MG63 (cell line): ENCODE measurements at regions not wholly inside any gene's neighbourhood (a gene's known extent, or its start where the extent isn't known, plus 50 kb on each side); places are given as distances from the start of the nearest gene placed in this dataset.
"Not testable (repeated sequence)": the region's sequence is repeated elsewhere in the genome, so short reads cannot be mapped to it uniquely, and the experiment has no call there.

ENCODE experiments used
- DNase-seq: peaks from one replicate; pipeline ENCODE4 v3.0.0-alpha.2; 2020
- H3K27me3 ChIP-seq: fragments of 250-450 bp; sonication (Bioruptor Pico); 2 replicates; pipeline ENCODE4 v1.5.1; 2020; ENCODE audit warnings: mild to moderate bottlenecking, moderate library complexity
- H3K36me3 ChIP-seq: fragments of 250-450 bp; sonication (Bioruptor Pico); 2 replicates; pipeline ENCODE4 v1.5.1; 2020; ENCODE audit warnings: mild to moderate bottlenecking, moderate library complexity
- H3K4me3 ChIP-seq: fragments of 250-450 bp; sonication (Bioruptor Pico); 2 replicates; pipeline ENCODE4 v1.5.1; 2020; ENCODE audit warnings: mild to moderate bottlenecking, moderate library complexity
- H3K9me3 ChIP-seq: fragments of 250-450 bp; sonication (Bioruptor Pico); 2 replicates; pipeline ENCODE4 v1.5.1; 2020; ENCODE audit warnings: mild to moderate bottlenecking, moderate library complexity

GRCh38 chr1:30160999-30161689 is 562.2 kb downstream of the MATN1 start:
- DNase-seq: no peak
- Histone ChIP-seq H3K27me3 (no peaks in the 10 kb centered on the region; the same call in 1 of the 2 replicates), H3K4me3 (no peak overlapping the region), H3K9me3 (no peaks in the 10 kb centered on the region), H3K36me3 (no peaks in the 10 kb centered on the region)

- Histone ChIP-seq H3K27me3 (no peaks in the 10 kb centered on the region; the same call in 1 of the 2 replicates), H3K36me3 (no peaks in the 10 kb centered on the region), H3K4me3 (no peak overlapping the region), H3K9me3 (no peaks in the 10 kb centered on the region)
- DNase-seq: no peak
Measured at GRCh38 chr1:30159015-30159414, 564.4 kb downstream of the MATN1 start.

GRCh38 chr1:30155698-30156097 is 567.7 kb downstream of the MATN1 start:
- not testable (repeated sequence) for H3K36me3 ChIP-seq, H3K9me3 ChIP-seq, H3K27me3 ChIP-seq, DNase-seq, H3K4me3 ChIP-seq

- H3K4me3 ChIP-seq, H3K27me3 ChIP-seq, DNase-seq, H3K9me3 ChIP-seq, H3K36me3 ChIP-seq: not testable (repeated sequence)
Measured at GRCh38 chr1:30155253-30155652, 568.1 kb downstream of the MATN1 start.

- no peak for DNase-seq
- H3K27me3 ChIP-seq: no peaks in the 10 kb centered on the region; the same call in 1 of the 2 replicates
- H3K9me3 ChIP-seq: no peaks in the 10 kb centered on the region
- H3K36me3 ChIP-seq: no peaks in the 10 kb centered on the region
- no peak overlapping the region for H3K4me3 ChIP-seq
Measured at GRCh38 chr1:30153743-30154449, 569.5 kb downstream of the MATN1 start.

- no peaks in the 10 kb centered on the region for H3K27me3 ChIP-seq
- no peak overlapping the region for H3K4me3 ChIP-seq
- no peaks in the 10 kb centered on the region for H3K36me3 ChIP-seq
- no peak for DNase-seq
- no peaks in the 10 kb centered on the region for H3K9me3 ChIP-seq
Measured at GRCh38 chr1:30151826-30152225, 571.6 kb downstream of the MATN1 start.

GRCh38 chr1:30151119-30151518 is 572.3 kb downstream of the MATN1 start:
- Histone ChIP-seq H3K27me3 (no peaks in the 10 kb centered on the region), H3K4me3 (no peak overlapping the region), H3K36me3 (no peaks in the 10 kb centered on the region), H3K9me3 (no peaks in the 10 kb centered on the region)
- no peak for DNase-seq

GRCh38 chr1:30149226-30149625 is 574.2 kb downstream of the MATN1 start:
- DNase-seq: peak; percentile 16
- no peaks in the 10 kb centered on the region for H3K27me3 ChIP-seq
- no peaks in the 10 kb centered on the region for H3K36me3 ChIP-seq
- no peaks in the 10 kb centered on the region for H3K9me3 ChIP-seq
- H3K4me3 ChIP-seq: no peak overlapping the region

GRCh38 chr1:30148676-30149075 is 574.7 kb downstream of the MATN1 start:
- H3K9me3 ChIP-seq: no peaks in the 10 kb centered on the region
- no peak overlapping the region for H3K4me3 ChIP-seq
- H3K36me3 ChIP-seq: no peaks in the 10 kb centered on the region
- no peaks in the 10 kb centered on the region for H3K27me3 ChIP-seq
- no peak for DNase-seq

GRCh38 chr1:30147188-30147587 is 576.2 kb downstream of the MATN1 start:
- no peaks in the 10 kb centered on the region for H3K36me3 ChIP-seq
- H3K9me3 ChIP-seq: no peaks in the 10 kb centered on the region
- DNase-seq: no peak
- no peaks in the 10 kb centered on the region for H3K27me3 ChIP-seq
- H3K4me3 ChIP-seq: no peak overlapping the region

GRCh38 chr1:30146448-30146847 is 576.9 kb downstream of the MATN1 start:
- Histone ChIP-seq H3K27me3 (no peaks in the 10 kb centered on the region), H3K4me3 (no peak overlapping the region), H3K9me3 (no peaks in the 10 kb centered on the region), H3K36me3 (no peaks in the 10 kb centered on the region)
- DNase-seq: no peak

- H3K9me3 ChIP-seq: no peaks in the 10 kb centered on the region
- H3K36me3 ChIP-seq: no peaks in the 10 kb centered on the region
- DNase-seq: no peak
Measured at GRCh38 chr1:30145723-30146303, 577.6 kb downstream of the MATN1 start.

GRCh38 chr1:30144831-30145230 is 578.6 kb downstream of the MATN1 start:
- Histone ChIP-seq H3K9me3 (no peaks in the 10 kb centered on the region), H3K36me3 (no peaks in the 10 kb centered on the region), H3K27me3 (no peaks in the 10 kb centered on the region), H3K4me3 (no peak overlapping the region)
- DNase-seq: no peak

More at GRCh38 chr1:30145723-30146303, 577.6 kb downstream of the MATN1 start:
- no peak overlapping the region for H3K4me3 ChIP-seq
- H3K27me3 ChIP-seq: no peaks in the 10 kb centered on the region

GRCh38 chr1:30143517-30143916 is 579.9 kb downstream of the MATN1 start:
- Histone ChIP-seq H3K27me3 (no peaks in the 10 kb centered on the region), H3K9me3 (no peaks in the 10 kb centered on the region), H3K36me3 (no peaks in the 10 kb centered on the region), H3K4me3 (no peak overlapping the region)
- DNase-seq: no peak

- no peaks in the 10 kb centered on the region for H3K36me3 ChIP-seq
- H3K4me3 ChIP-seq: no peak overlapping the region
- H3K9me3 ChIP-seq: no peaks in the 10 kb centered on the region
- H3K27me3 ChIP-seq: 0 out of 2 replicates have a peak, but pooled peaks cover 3% of the 10 kb centered on the region
- DNase-seq: no peak
Measured at GRCh38 chr1:30140566-30140965, 582.8 kb downstream of the MATN1 start.

GRCh38 chr1:30138891-30139290 is 584.5 kb downstream of the MATN1 start:
- no peaks in the 10 kb centered on the region for H3K9me3 ChIP-seq
- H3K36me3 ChIP-seq: no peaks in the 10 kb centered on the region
- H3K27me3 ChIP-seq: 0 out of 2 replicates have a peak, but pooled peaks cover 3% of the 10 kb centered on the region
- no peak overlapping the region for H3K4me3 ChIP-seq
- no peak for DNase-seq

- 0 out of 2 replicates have a peak, but pooled peaks cover 3% of the 10 kb centered on the region for H3K27me3 ChIP-seq
- H3K36me3 ChIP-seq: no peaks in the 10 kb centered on the region
- no peaks in the 10 kb centered on the region for H3K9me3 ChIP-seq
- no peak overlapping the region for H3K4me3 ChIP-seq
- DNase-seq: no peak
Measured at GRCh38 chr1:30137001-30137400, 586.4 kb downstream of the MATN1 start.
